ENCODE measurements at regions not wholly inside any gene's neighbourhood (a gene's known extent, or its start where the extent isn't known, plus 50 kb on each side); places are given as distances from the start of the nearest gene placed in this dataset.

- Histone ChIP-seq H3K27ac (no peak overlapping the region), H3K4me3 (no peak overlapping the region), H3K9me3 (no peaks in the 10 kb centered on the region), H3K36me3 (no peaks in the 10 kb centered on the region), H3K27me3 (no peaks in the 10 kb centered on the region), H3K4me1 (no peaks in the 10 kb centered on the region)
- TF ChIP-seq POLR2A (IDR thresholded peaks at IDR 0.05) (no peak), CTCF (IDR thresholded peaks at IDR 0.05) (no peak), POLR2AphosphoS5 (IDR thresholded peaks at IDR 0.05) (no peak), EP300 (IDR thresholded peaks at IDR 0.05; ENCODE audit: low read depth) (no peak)
- 56 to 58% methylated on average over 1 of the region's 1 CpG for WGBS, 2 donors (ENCODE audit: low coverage in 1 of 2)
- no peak for DNase-seq
- in situ Hi-C loops (cut with MboI; ENCODE audit: low pct_ligation_motif_present in 1 of 4, low pct_unique_long_range_greater_than_20kb in 1 of 4, low sequenced_read_pairs in 3 of 4): no loop called here
- intact Hi-C loops (cut with DNase I; ENCODE audit: low total_unique reads): no loop called here
Observed at GRCh38 chr6:23329086-23329485, 759.7 kb downstream of the HDGFL1 start.

GRCh38 chr6:23330632-23331031 is 761.3 kb downstream of the HDGFL1 start:
- H3K4me3 ChIP-seq: no peak overlapping the region

GRCh38 chr6:23334360-23334759 is 765.0 kb downstream of the HDGFL1 start:
- H3K4me3 ChIP-seq: no peak overlapping the region
- H3K4me1 ChIP-seq: no peaks in the 10 kb centered on the region
- intact Hi-C loops (cut with DNase I; ENCODE audit: low total_unique reads) (no loop called here), in situ Hi-C loops (cut with MboI; ENCODE audit: low pct_ligation_motif_present in 1 of 4, low pct_unique_long_range_greater_than_20kb in 1 of 4, low sequenced_read_pairs in 3 of 4) (no loop called here)
- no peak for TF ChIP-seq POLR2A (IDR thresholded peaks at IDR 0.05)
- TF ChIP-seq EP300 (IDR thresholded peaks at IDR 0.05; ENCODE audit: low read depth): no peak
- TF ChIP-seq CTCF (IDR thresholded peaks at IDR 0.05): no peak
- TF ChIP-seq POLR2AphosphoS5 (IDR thresholded peaks at IDR 0.05): no peak
- H3K36me3 ChIP-seq: no peaks in the 10 kb centered on the region
- WGBS, 2 donors (ENCODE audit: low coverage in 1 of 2): 58 to 62% methylated on average over 5 of the region's 5 CpGs
- no peaks in the 10 kb centered on the region for H3K27me3 ChIP-seq
- no peak overlapping the region for H3K27ac ChIP-seq
- DNase-seq: no peak
- H3K9me3 ChIP-seq: no peaks in the 10 kb centered on the region

More at GRCh38 chr6:23330632-23331031, 761.3 kb downstream of the HDGFL1 start:
- intact Hi-C loops (cut with DNase I; ENCODE audit: low total_unique reads): no loop called here
- H3K27me3 ChIP-seq: no peaks in the 10 kb centered on the region
- in situ Hi-C loops (cut with MboI; ENCODE audit: low pct_ligation_motif_present in 1 of 4, low pct_unique_long_range_greater_than_20kb in 1 of 4, low sequenced_read_pairs in 3 of 4): no loop called here
- TF ChIP-seq CTCF (IDR thresholded peaks at IDR 0.05) (no peak), EP300 (IDR thresholded peaks at IDR 0.05; ENCODE audit: low read depth) (no peak), POLR2A (IDR thresholded peaks at IDR 0.05) (no peak), POLR2AphosphoS5 (IDR thresholded peaks at IDR 0.05) (no peak)
- whole genome bisulfite sequencing, 2 donors (ENCODE audit: low coverage in 1 of 2): 76 to 83% methylated on average over 3 of the region's 3 CpGs
- no peak overlapping the region for H3K27ac ChIP-seq
- H3K4me1 ChIP-seq: no peaks in the 10 kb centered on the region
- no peaks in the 10 kb centered on the region for H3K36me3 ChIP-seq
- H3K9me3 ChIP-seq: no peaks in the 10 kb centered on the region
- no peak for DNase-seq

GRCh38 chr6:23335894-23336293 is 766.5 kb downstream of the HDGFL1 start:
- TF ChIP-seq POLR2A (IDR thresholded peaks at IDR 0.05): no peak
- no peak for TF ChIP-seq CTCF (IDR thresholded peaks at IDR 0.05)
- no peak for TF ChIP-seq POLR2AphosphoS5 (IDR thresholded peaks at IDR 0.05)
- no peak for TF ChIP-seq EP300 (IDR thresholded peaks at IDR 0.05; ENCODE audit: low read depth)
- H3K4me3 ChIP-seq: no peak overlapping the region
- in situ Hi-C loops (cut with MboI; ENCODE audit: low pct_ligation_motif_present in 1 of 4, low pct_unique_long_range_greater_than_20kb in 1 of 4, low sequenced_read_pairs in 3 of 4): no loop called here
- no peaks in the 10 kb centered on the region for H3K9me3 ChIP-seq
- H3K27me3 ChIP-seq: no peaks in the 10 kb centered on the region
- no peaks in the 10 kb centered on the region for H3K36me3 ChIP-seq
- intact Hi-C loops (cut with DNase I; ENCODE audit: low total_unique reads): no loop called here
- DNase-seq: no peak
- no peak overlapping the region for H3K27ac ChIP-seq
- 75 to 85% methylated on average over 2 of the region's 2 CpGs for WGBS, 2 donors (ENCODE audit: low coverage in 1 of 2)
- no peaks in the 10 kb centered on the region for H3K4me1 ChIP-seq

Measured in transverse colon (tissue), 4 donors.